ENCODE measurements at regions not wholly inside any gene's neighbourhood (a gene's known extent, or its start where the extent isn't known, plus 50 kb on each side); places are given as distances from the start of the nearest gene placed in this dataset.

DNA sequence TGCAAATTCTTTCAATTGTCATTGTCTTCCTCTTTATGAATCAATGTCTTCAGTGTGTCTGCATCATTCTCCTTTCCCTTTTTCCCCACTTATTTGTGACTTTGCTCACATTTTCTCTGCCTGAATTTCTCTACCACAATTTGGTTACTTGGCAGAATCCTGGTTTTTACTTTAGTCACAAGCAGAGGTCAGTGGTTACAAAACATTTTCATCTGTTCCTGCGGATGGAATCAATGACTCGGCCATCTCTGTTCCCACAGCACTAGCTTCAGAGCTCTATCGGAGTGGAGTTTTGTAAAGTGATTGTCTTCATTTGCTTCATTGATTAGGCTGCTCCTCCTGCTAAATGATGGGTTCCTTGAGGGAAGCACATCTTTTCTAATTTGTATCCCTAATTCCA lies 501.3 kb upstream of the AADAT start:
- CTCF ChIA-PET (ENCODE audit: partially characterized antibody): interaction anchor here (0.7 to 2.7 kb wide), 2 partner anchors 129 to 262 kb away, joined by 3 to 22 read pairs; no protein-coding TSS in a partner anchor
- TF ChIP-seq HDAC2 (IDR thresholded peaks at IDR 0.05; ENCODE audit: borderline replicate concordance in 1 of 2, low read depth in 2 of 2, low read length in 2 of 2): no peak
- no peak for TF ChIP-seq TEAD4 (IDR thresholded peaks at IDR 0.05; ENCODE audit: low read depth, low read length)
- TF ChIP-seq NANOG (IDR thresholded peaks at IDR 0.05; ENCODE audit: insufficient read depth, low read depth, low read length, poor library complexity, severe bottlenecking): no peak
- no peak for TF ChIP-seq TCF12 (IDR thresholded peaks at IDR 0.05; ENCODE audit: low read depth, low read length)
- no peak for TF ChIP-seq SAP30 (IDR thresholded peaks at IDR 0.05; ENCODE audit: insufficient read depth, insufficient replicate concordance, low read length)
- TF ChIP-seq ASH2L (IDR thresholded peaks at IDR 0.05; ENCODE audit: low read length): no peak
- no peak for TF ChIP-seq SP4 (IDR thresholded peaks at IDR 0.05; ENCODE audit: low read length)
- no peak for TF ChIP-seq KDM1A (IDR thresholded peaks at IDR 0.05; ENCODE audit: borderline replicate concordance, low read length)
- no peak; a peak in 1 of 4 replicates for TF ChIP-seq RAD21 (IDR thresholded peaks at IDR 0.05 in 1 of 2, conservative IDR thresholded peaks at IDR 0.05 in 1 of 2; ENCODE audit: low read depth in 2 of 2, low read length in 2 of 2)
- TF ChIP-seq EP300 (IDR thresholded peaks at IDR 0.05; ENCODE audit: borderline replicate concordance in 1 of 2, low read depth in 2 of 2, low read length in 2 of 2): no peak
- no peak for TF ChIP-seq GTF2F1 (IDR thresholded peaks at IDR 0.05; ENCODE audit: borderline replicate concordance, low read depth, low read length)
- no peak for TF ChIP-seq CTBP2 (IDR thresholded peaks at IDR 0.05; ENCODE audit: borderline replicate concordance, insufficient read depth, insufficient read length, low read length)

More for the DNA sequence above, 501.3 kb upstream of the AADAT start:
- no peak overlapping the region for H3K23ac ChIP-seq (ENCODE audit: insufficient read length)
- no peaks in the 10 kb centered on the region for H3K4me1 ChIP-seq (replicated peaks in 1 of 4; ENCODE audit: control insufficient read depth in 3 of 4, insufficient read depth in 4 of 4, low read length in 3 of 4)
- no peak overlapping the region for H3K4ac ChIP-seq (replicated peaks; ENCODE audit: insufficient read length, low read depth, low read length)
- no peaks in the 10 kb centered on the region for H3K23me2 ChIP-seq (ENCODE audit: low read depth, low read length)
- no peaks in the 10 kb centered on the region for H4K20me1 ChIP-seq (replicated peaks in 1 of 2; ENCODE audit: control insufficient read depth in 1 of 2, insufficient read depth in 2 of 2, low read length in 2 of 2)
- no peak overlapping the region for H2AFZ ChIP-seq (ENCODE audit: low read length)
- no peaks in the 10 kb centered on the region for H3K9me3 ChIP-seq (ENCODE audit: insufficient read depth in 2 of 2, low read depth in 1 of 2, low read length in 1 of 2)
- H2AK5ac ChIP-seq (ENCODE audit: low read depth, low read length): no peak overlapping the region
- H2BK12ac ChIP-seq (ENCODE audit: low read depth, low read length): no peak overlapping the region
- no peak overlapping the region for H2BK120ac ChIP-seq (replicated peaks; ENCODE audit: low read depth, low read length)
- H3K36me3 ChIP-seq (ENCODE audit: control insufficient read depth in 2 of 4, insufficient read depth in 4 of 4, low read length in 3 of 4): no peaks in the 10 kb centered on the region
- no peak overlapping the region for H2BK20ac ChIP-seq (ENCODE audit: low read length)
- H4K5ac ChIP-seq (ENCODE audit: insufficient read length, low read depth, low read length): no peak overlapping the region
- no peak overlapping the region for H2BK5ac ChIP-seq (ENCODE audit: low read depth, low read length)
- no peaks in the 10 kb centered on the region for H3K79me2 ChIP-seq (ENCODE audit: control insufficient read depth in 1 of 2, insufficient read depth in 2 of 2, low read length in 2 of 2)
- no peak overlapping the region for H3K18ac ChIP-seq (ENCODE audit: extremely low read depth, low read length)
- H4K91ac ChIP-seq (replicated peaks; ENCODE audit: insufficient read length, low read length): no peak overlapping the region
- H3K4me3 ChIP-seq (ENCODE audit: extremely low read depth in 1 of 4, insufficient read depth in 2 of 4, low read depth in 3 of 4, low read length in 4 of 4): no peak overlapping the region
- H3K56ac ChIP-seq (replicated peaks; ENCODE audit: insufficient read length, low read depth, low read length): no peak overlapping the region
- POLR2A ChIA-PET (ENCODE audit: partially characterized antibody): no interaction called here
- DNase-seq (ENCODE audit: low read depth in 1 of 2, low spot score in 2 of 2): no peak
- no peak overlapping the region for H4K8ac ChIP-seq (ENCODE audit: extremely low read depth, insufficient read depth, low read length)
- no peak overlapping the region for H3K14ac ChIP-seq (ENCODE audit: insufficient read length)
- FAIRE-seq: peak; percentile 81
- no peaks in the 10 kb centered on the region for H3K27me3 ChIP-seq (replicated peaks in 1 of 4; ENCODE audit: control insufficient read depth in 3 of 4, extremely low read depth in 1 of 4, insufficient read depth in 3 of 4, low read length in 3 of 4)
- H3K9ac ChIP-seq (replicated peaks in 1 of 4; ENCODE audit: extremely low read depth in 1 of 4, low read depth in 3 of 4, low read length in 3 of 4): no peak overlapping the region
- no peaks in the 10 kb centered on the region for H3K79me1 ChIP-seq (ENCODE audit: low read depth, low read length)
- WGBS, 2 experiments (ENCODE audit: extremely low coverage in 1 of 2, insufficient coverage in 1 of 2, insufficient read length in 1 of 2, insufficient replicate concordance in 2 of 2, low coverage in 1 of 2, low lambda C conversion rate in 2 of 2, missing lambda C conversion rate in 1 of 2): 87% methylated on average over 3 of the region's 3 CpGs; no CpG with 5 or more reads in 1 of the 2 experiments
- H3K4me2 ChIP-seq (ENCODE audit: insufficient read depth in 1 of 2, low read depth in 2 of 2, low read length in 2 of 2): no peak overlapping the region
- H3K27ac ChIP-seq (ENCODE audit: low read depth, low read length): no peak overlapping the region
- no peak overlapping the region for H2BK15ac ChIP-seq (ENCODE audit: low read length)
